ENCODE measurements at regions not wholly inside any gene's neighbourhood (a gene's known extent, or its start where the extent isn't known, plus 50 kb on each side); places are given as distances from the start of the nearest gene placed in this dataset.

DNA sequence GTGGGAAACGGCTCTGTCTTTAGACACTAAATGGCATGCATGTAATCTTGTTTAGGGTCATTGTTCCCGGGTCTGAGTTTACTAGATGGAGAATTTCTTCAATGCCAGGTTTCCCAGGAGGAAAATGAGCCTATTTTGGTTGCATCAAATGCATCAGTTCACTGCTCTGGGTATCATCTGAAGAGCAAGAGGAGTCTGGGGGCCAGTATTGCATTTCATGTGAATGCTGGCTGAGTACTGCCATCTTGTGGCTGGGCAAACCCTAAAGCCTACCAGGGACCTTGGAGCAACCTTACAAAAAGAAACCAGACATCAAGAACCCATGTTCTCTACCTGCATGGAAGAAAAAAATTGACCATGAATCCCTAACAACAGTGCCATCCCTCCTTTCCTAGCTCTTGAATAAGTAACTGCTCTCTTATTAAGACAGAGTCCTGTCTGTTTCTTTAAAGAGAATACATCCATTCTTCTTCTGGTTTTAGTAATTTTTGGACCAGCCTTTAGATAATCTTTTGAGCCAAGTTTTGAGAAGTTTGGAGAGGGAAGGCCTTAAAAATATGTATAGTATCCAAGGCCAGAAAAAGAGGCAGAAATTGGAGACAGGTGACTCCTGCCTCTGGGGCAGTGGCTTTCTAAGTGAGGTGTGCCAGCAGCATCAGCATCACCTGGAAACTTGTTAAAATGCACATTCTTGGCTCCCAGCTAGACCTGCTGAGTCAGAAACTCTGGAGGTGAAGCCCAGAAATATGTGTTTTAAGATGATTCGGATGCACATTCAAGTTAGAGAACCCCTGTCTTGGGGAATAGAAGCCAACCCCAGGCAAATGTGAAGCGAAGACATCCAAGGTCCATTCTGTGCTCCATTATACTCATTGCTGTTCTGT, 261.0 kb upstream of the CXCR4 start:
- no peaks in the 10 kb centered on the region for H3K9me3 ChIP-seq (ENCODE audit: insufficient read depth, low read depth, low read length)
- DNase-seq (ENCODE audit: low read depth) (peak; percentile 19), FAIRE-seq (no peak)
- no peaks in the 10 kb centered on the region for H3K27me3 ChIP-seq (ENCODE audit: insufficient read depth, low read length)
- H3K36me3 Mint-ChIP-seq (ENCODE audit: low read depth, unreplicated experiment): no peaks in the 10 kb centered on the region
- peaks cover 8% of the 10 kb centered on the region for H3K27me3 Mint-ChIP-seq (ENCODE audit: low read depth, unreplicated experiment)
- H3K9ac ChIP-seq (ENCODE audit: low read length): no peak overlapping the region
- peaks cover 5% of the 10 kb centered on the region for H3K4me1 Mint-ChIP-seq (ENCODE audit: low read depth, unreplicated experiment)
- H3K9me3 Mint-ChIP-seq (ENCODE audit: unreplicated experiment): no peaks in the 10 kb centered on the region
- no peaks in the 10 kb centered on the region for H3K79me2 ChIP-seq (ENCODE audit: insufficient read depth, low read length)
- no peak overlapping the region for H3K27ac ChIP-seq (ENCODE audit: low read depth, low read length)
- H3K4me3 ChIP-seq (ENCODE audit: insufficient read depth, low read depth, low read length): no peak overlapping the region
- TF ChIP-seq EZH2 (IDR thresholded peaks at IDR 0.05; ENCODE audit: insufficient read depth, low read length): no peak
- TF ChIP-seq, protein P1, sequence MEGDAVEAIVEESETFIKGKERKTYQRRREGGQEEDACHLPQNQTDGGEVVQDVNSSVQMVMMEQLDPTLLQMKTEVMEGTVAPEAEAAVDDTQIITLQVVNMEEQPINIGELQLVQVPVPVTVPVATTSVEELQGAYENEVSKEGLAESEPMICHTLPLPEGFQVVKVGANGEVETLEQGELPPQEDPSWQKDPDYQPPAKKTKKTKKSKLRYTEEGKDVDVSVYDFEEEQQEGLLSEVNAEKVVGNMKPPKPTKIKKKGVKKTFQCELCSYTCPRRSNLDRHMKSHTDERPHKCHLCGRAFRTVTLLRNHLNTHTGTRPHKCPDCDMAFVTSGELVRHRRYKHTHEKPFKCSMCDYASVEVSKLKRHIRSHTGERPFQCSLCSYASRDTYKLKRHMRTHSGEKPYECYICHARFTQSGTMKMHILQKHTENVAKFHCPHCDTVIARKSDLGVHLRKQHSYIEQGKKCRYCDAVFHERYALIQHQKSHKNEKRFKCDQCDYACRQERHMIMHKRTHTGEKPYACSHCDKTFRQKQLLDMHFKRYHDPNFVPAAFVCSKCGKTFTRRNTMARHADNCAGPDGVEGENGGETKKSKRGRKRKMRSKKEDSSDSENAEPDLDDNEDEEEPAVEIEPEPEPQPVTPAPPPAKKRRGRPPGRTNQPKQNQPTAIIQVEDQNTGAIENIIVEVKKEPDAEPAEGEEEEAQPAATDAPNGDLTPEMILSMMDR (IDR thresholded peaks at IDR 0.05; ENCODE audit: insufficient read depth, low read depth, low read length): peak; percentile 60
- H3K4me2 ChIP-seq (ENCODE audit: low read length): no peak overlapping the region
- no peak overlapping the region for H3K27ac Mint-ChIP-seq (ENCODE audit: unreplicated experiment)
- H3K36me3 ChIP-seq (ENCODE audit: insufficient read depth, low read length): no peaks in the 10 kb centered on the region
- H2AFZ ChIP-seq (ENCODE audit: low read depth, low read length): no peak overlapping the region
- no peak overlapping the region for H3K4me3 Mint-ChIP-seq (ENCODE audit: unreplicated experiment)
- no peaks in the 10 kb centered on the region for H3K4me1 ChIP-seq (ENCODE audit: insufficient read depth, low read length)
- H4K20me1 ChIP-seq (ENCODE audit: insufficient read depth, low read length): no peaks in the 10 kb centered on the region

DNA sequence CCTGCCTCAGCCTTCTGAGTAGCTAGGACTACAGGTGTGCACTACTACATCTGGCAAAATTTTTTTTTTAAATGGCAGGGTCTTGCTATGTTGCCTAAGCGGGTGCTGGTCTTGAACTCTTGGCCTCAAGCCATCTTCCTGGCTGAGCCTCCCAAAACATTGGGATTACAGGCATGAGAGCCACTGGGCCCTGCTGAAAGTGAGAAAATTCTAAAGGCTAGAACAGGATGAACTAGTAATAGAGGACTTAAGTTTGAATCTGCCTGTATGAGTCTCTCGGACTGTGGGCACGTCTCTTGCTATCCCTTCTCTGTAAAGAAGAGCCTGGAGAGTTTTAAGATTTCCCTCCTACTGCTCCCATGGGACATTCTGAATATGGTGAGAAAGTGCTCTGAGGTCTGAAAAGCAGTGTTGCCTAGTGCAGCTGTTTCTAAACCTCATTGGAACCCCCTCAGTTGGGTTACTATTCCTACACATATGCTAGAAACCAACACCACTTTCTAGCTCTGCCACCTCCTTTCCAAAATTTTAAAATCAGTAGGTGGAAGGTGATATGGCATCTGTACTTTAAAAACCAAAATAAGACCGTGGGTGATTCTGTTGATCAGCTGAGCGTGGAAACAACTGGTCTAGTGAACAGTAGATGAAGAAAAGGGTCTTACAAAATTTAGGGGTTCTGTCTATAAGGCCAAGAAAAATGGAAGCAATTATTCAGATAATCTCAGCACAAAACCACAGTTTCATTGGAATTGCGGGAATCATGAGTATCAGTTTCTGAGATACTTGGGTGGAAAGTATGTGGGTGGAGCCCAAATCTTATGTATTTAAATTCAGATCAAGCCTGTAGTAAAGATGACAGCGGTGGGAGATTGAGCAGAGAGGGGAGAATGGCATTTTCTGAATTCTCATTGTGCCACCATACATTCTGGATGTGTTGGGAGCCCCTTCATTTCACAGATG, 259.8 kb upstream of the CXCR4 start:
- DNase-seq (ENCODE audit: low read depth) (no peak), FAIRE-seq (no peak)
- H4K20me1 ChIP-seq (ENCODE audit: insufficient read depth, low read length): no peaks in the 10 kb centered on the region
- H3K4me2 ChIP-seq (ENCODE audit: low read length): no peak overlapping the region
- Mint-ChIP-seq H3K27ac (ENCODE audit: unreplicated experiment) (no peak overlapping the region), H3K9me3 (ENCODE audit: unreplicated experiment) (no peaks in the 10 kb centered on the region), H3K4me3 (ENCODE audit: unreplicated experiment) (no peak overlapping the region), H3K36me3 (ENCODE audit: low read depth, unreplicated experiment) (no peaks in the 10 kb centered on the region), H3K27me3 (ENCODE audit: low read depth, unreplicated experiment) (peaks cover 8% of the 10 kb centered on the region), H3K4me1 (ENCODE audit: low read depth, unreplicated experiment) (peaks cover 5% of the 10 kb centered on the region)
- no peak overlapping the region for H3K27ac ChIP-seq (ENCODE audit: low read depth, low read length)
- no peaks in the 10 kb centered on the region for H3K9me3 ChIP-seq (ENCODE audit: insufficient read depth, low read depth, low read length)
- no peak overlapping the region for H2AFZ ChIP-seq (ENCODE audit: low read depth, low read length)
- no peak overlapping the region for H3K9ac ChIP-seq (ENCODE audit: low read length)
- H3K27me3 ChIP-seq (ENCODE audit: insufficient read depth, low read length): no peaks in the 10 kb centered on the region
- H3K4me3 ChIP-seq (ENCODE audit: insufficient read depth, low read depth, low read length): no peak overlapping the region
- no peak for TF ChIP-seq EZH2 (IDR thresholded peaks at IDR 0.05; ENCODE audit: insufficient read depth, low read length)
- TF ChIP-seq, protein P1 (IDR thresholded peaks at IDR 0.05; ENCODE audit: insufficient read depth, low read depth, low read length): no peak
- no peaks in the 10 kb centered on the region for H3K36me3 ChIP-seq (ENCODE audit: insufficient read depth, low read length)
- no peaks in the 10 kb centered on the region for H3K4me1 ChIP-seq (ENCODE audit: insufficient read depth, low read length)
- no peaks in the 10 kb centered on the region for H3K79me2 ChIP-seq (ENCODE audit: insufficient read depth, low read length)
